ENCODE measurements at regions not wholly inside any gene's neighbourhood (a gene's known extent, or its start where the extent isn't known, plus 50 kb on each side); places are given as distances from the start of the nearest gene placed in this dataset.

GRCh38 chr16:75908331-75909117 is 182.2 kb upstream of the CPHXL start:
- TF ChIP-seq ZNF8 (CRISPR knock-in tag; IDR thresholded peaks at IDR 0.05) (no peak), ZFP3 (CRISPR knock-in tag; IDR thresholded peaks at IDR 0.05) (no peak), PPARA (CRISPR knock-in tag; IDR thresholded peaks at IDR 0.05; ENCODE audit: borderline replicate concordance) (no peak), POU6F1 (CRISPR knock-in tag; IDR thresholded peaks at IDR 0.05; ENCODE audit: borderline replicate concordance, low read depth) (no peak), OSR1 (CRISPR knock-in tag; IDR thresholded peaks at IDR 0.05) (no peak), ZNF565 (CRISPR knock-in tag; conservative IDR thresholded peaks at IDR 0.05; ENCODE audit: low read depth) (no peak), BACH2 (CRISPR knock-in tag; IDR thresholded peaks at IDR 0.05; ENCODE audit: borderline replicate concordance) (no peak), CSRNP3 (CRISPR knock-in tag; IDR thresholded peaks at IDR 0.05) (no peak), GLIS3 (CRISPR knock-in tag; IDR thresholded peaks at IDR 0.05) (no peak), CSDC2 (CRISPR knock-in tag; IDR thresholded peaks at IDR 0.05) (no peak), ARNTL (CRISPR knock-in tag; IDR thresholded peaks at IDR 0.05; ENCODE audit: borderline replicate concordance, low read depth) (no peak), ZC3H10 (CRISPR knock-in tag; IDR thresholded peaks at IDR 0.05) (no peak)
- ATAC-seq: no peak

- TF ChIP-seq ZNF70 (CRISPR knock-in tag; IDR thresholded peaks at IDR 0.05) (no peak), CSRNP3 (CRISPR knock-in tag; IDR thresholded peaks at IDR 0.05) (no peak), TSHZ2 (CRISPR knock-in tag; IDR thresholded peaks at IDR 0.05) (no peak), ARNTL (CRISPR knock-in tag; IDR thresholded peaks at IDR 0.05; ENCODE audit: borderline replicate concordance, low read depth) (no peak), PPARA (CRISPR knock-in tag; IDR thresholded peaks at IDR 0.05; ENCODE audit: borderline replicate concordance) (no peak), BACH2 (CRISPR knock-in tag; IDR thresholded peaks at IDR 0.05; ENCODE audit: borderline replicate concordance) (no peak), PATZ1 (CRISPR knock-in tag; IDR thresholded peaks at IDR 0.05; ENCODE audit: borderline replicate concordance) (no peak), ISL1 (CRISPR knock-in tag; IDR thresholded peaks at IDR 0.05) (no peak), TOX (CRISPR knock-in tag; IDR thresholded peaks at IDR 0.05; ENCODE audit: borderline replicate concordance) (no peak), TCF4 (CRISPR knock-in tag; IDR thresholded peaks at IDR 0.05; ENCODE audit: borderline replicate concordance) (no peak), CSDC2 (CRISPR knock-in tag; IDR thresholded peaks at IDR 0.05) (no peak), CREB5 (CRISPR knock-in tag; IDR thresholded peaks at IDR 0.05; ENCODE audit: low read depth) (no peak), ZC3H10 (CRISPR knock-in tag; IDR thresholded peaks at IDR 0.05) (no peak), POU6F1 (CRISPR knock-in tag; IDR thresholded peaks at IDR 0.05; ENCODE audit: borderline replicate concordance, low read depth) (no peak), ZFP3 (CRISPR knock-in tag; IDR thresholded peaks at IDR 0.05) (no peak), ESRRG (CRISPR knock-in tag; IDR thresholded peaks at IDR 0.05) (no peak), OSR1 (CRISPR knock-in tag; IDR thresholded peaks at IDR 0.05) (no peak), SNAI2 (CRISPR knock-in tag; IDR thresholded peaks at IDR 0.05) (no peak), ZNF565 (CRISPR knock-in tag; conservative IDR thresholded peaks at IDR 0.05; ENCODE audit: low read depth) (no peak)
- no peak for ATAC-seq
Observed at GRCh38 chr16:75909746-75910145, 183.5 kb upstream of the CPHXL start.
